ENCODE measurements at regions not wholly inside any gene's neighbourhood (a gene's known extent, or its start where the extent isn't known, plus 50 kb on each side); places are given as distances from the start of the nearest gene placed in this dataset.

DNA sequence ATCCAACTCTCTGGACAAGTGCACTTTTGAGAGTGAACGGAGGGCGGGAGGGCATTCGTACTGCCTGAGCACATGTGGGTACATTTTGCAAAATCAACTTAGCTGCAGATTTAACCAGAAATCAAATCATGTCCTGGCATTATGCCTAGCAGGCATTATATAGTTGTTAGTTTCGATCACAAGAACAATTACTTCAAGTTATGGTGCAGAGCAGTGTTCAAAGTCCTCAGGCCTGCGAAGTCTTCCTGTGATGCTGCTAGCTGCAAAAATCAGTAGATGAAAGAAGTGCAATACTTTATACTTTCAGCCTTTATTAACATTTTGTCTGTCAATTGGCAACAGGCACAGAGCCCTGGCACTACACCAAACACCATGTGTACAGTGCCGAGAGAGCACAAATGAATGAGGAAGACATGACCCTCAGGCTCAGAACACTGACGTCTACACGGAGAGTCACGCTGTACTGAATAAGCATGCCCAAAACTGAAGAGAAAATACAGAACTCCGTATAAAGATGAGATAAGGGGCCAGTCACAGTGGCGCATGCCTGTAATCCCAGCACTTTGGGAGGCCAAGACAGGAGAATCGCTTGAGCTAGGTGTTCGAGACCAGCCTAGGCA lies 92.1 kb upstream of the CREB1 start:
- no peak overlapping the region for H3K9ac ChIP-seq (ENCODE audit: low read length)
- intact Hi-C loops (cut with micrococcal nuclease): no loop called here
- H3K9me2 ChIP-seq (ENCODE audit: insufficient read depth): no peaks in the 10 kb centered on the region
- no peak for ATAC-seq
- H3K4me3 ChIP-seq (replicated peaks in 1 of 2; ENCODE audit: low read depth in 1 of 2, low read length in 2 of 2): no peak overlapping the region
- H3K36me3 ChIP-seq (ENCODE audit: control insufficient read depth in 1 of 2, insufficient read depth in 2 of 2, low read length in 2 of 2): no peaks in the 10 kb centered on the region
- RAD21 ChIA-PET (ENCODE audit: low non-redundant PET in 1 of 2, low total read pairs in 2 of 2, uncharacterized antibody in 2 of 2, unreplicated experiment in 2 of 2): interaction anchor here in 1 of 2 experiments (0.6 kb wide), 1 partner anchor 779 kb away, joined by 3 read pairs; no protein-coding TSS in a partner anchor
- H3K27ac ChIP-seq (ENCODE audit: low read depth, low read length): no peak overlapping the region
- no peaks in the 10 kb centered on the region for H3K9me3 ChIP-seq (ENCODE audit: control insufficient read depth in 1 of 2, insufficient read depth in 1 of 2, low read depth in 1 of 2, low read length in 2 of 2)
- BruUV-seq (replicated peaks): no TSS peak
- CTCF ChIA-PET: no interaction called here
- POLR2A ChIA-PET: no interaction called here
- H4K20me1 ChIP-seq (ENCODE audit: insufficient read depth): no peaks in the 10 kb centered on the region
- H3K27me3 ChIP-seq (ENCODE audit: insufficient read depth, low read length): no peaks in the 10 kb centered on the region
- no peak overlapping the region for H3K4me2 ChIP-seq (ENCODE audit: low read length)
- H2AFZ ChIP-seq (ENCODE audit: low read depth, low read length, poor library complexity, severe bottlenecking): no peak overlapping the region
- TF ChIP-seq ZBTB33 (IDR thresholded peaks at IDR 0.05; ENCODE audit: extremely low read depth, insufficient replicate concordance, low read length) (no peak), SRF (IDR thresholded peaks at IDR 0.05; ENCODE audit: low read depth) (no peak), ZFX (IDR thresholded peaks at IDR 0.05) (no peak), JUND (IDR thresholded peaks at IDR 0.05) (no peak), POLR2AphosphoS5 (IDR thresholded peaks at IDR 0.05; ENCODE audit: low read depth, low read length) (no peak), RAD21 (IDR thresholded peaks at IDR 0.05; ENCODE audit: low read depth) (no peak), SIN3A (IDR thresholded peaks at IDR 0.05; ENCODE audit: low read depth) (no peak), FOSL1 (IDR thresholded peaks at IDR 0.05; ENCODE audit: low read depth) (no peak), CBX3 (IDR thresholded peaks at IDR 0.05; ENCODE audit: low read depth) (no peak)
- TF ChIP-seq, protein P1, sequence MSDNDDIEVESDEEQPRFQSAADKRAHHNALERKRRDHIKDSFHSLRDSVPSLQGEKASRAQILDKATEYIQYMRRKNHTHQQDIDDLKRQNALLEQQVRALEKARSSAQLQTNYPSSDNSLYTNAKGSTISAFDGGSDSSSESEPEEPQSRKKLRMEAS (IDR thresholded peaks at IDR 0.05): no peak
- H3K4me1 ChIP-seq (ENCODE audit: control insufficient read depth in 1 of 2, insufficient read depth in 2 of 2, low read length in 2 of 2): no peaks in the 10 kb centered on the region
- no peak for DNase-seq (ENCODE audit: low read depth, low spot score)
- no peaks in the 10 kb centered on the region for H3K79me2 ChIP-seq (ENCODE audit: insufficient read depth, low read length)
